Occipital lobe (tissue), 1 donor: ENCODE measurements at regions not wholly inside any gene's neighbourhood (a gene's known extent, or its start where the extent isn't known, plus 50 kb on each side); places are given as distances from the start of the nearest gene placed in this dataset.
"Not testable (repeated sequence)": the region's sequence is repeated elsewhere in the genome, so short reads cannot be mapped to it uniquely, and the experiment has no call there.

Source experiments
- DNase-seq: peaks from one replicate; lab custom pipeline; 2025; lab: John Stamatoyannopoulos, UW

GRCh38 chr19:28605501-28606268, 607.3 kb downstream of the UQCRFS1 start:
- no peak for DNase-seq

DNA sequence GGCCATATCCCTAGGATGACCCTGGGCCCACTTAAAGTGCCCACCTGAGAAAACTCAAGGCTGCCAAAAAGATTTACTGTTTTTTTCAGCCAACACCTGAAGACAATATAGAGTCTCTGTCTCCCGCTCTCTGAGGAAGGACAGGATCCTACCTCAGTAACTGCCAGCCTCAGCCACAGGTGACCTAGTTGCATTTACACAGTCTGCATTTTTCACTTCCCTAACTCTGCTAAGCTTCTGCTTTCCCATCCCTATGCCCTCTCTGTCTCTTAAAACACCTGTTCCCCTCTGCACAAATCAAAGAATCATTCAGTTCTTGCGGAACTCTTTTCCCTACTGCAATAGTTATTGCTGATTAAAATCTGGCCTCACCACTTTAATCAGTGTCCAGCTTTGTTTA, 609.5 kb downstream of the UQCRFS1 start:
- DNase-seq, result no peak

DNA sequence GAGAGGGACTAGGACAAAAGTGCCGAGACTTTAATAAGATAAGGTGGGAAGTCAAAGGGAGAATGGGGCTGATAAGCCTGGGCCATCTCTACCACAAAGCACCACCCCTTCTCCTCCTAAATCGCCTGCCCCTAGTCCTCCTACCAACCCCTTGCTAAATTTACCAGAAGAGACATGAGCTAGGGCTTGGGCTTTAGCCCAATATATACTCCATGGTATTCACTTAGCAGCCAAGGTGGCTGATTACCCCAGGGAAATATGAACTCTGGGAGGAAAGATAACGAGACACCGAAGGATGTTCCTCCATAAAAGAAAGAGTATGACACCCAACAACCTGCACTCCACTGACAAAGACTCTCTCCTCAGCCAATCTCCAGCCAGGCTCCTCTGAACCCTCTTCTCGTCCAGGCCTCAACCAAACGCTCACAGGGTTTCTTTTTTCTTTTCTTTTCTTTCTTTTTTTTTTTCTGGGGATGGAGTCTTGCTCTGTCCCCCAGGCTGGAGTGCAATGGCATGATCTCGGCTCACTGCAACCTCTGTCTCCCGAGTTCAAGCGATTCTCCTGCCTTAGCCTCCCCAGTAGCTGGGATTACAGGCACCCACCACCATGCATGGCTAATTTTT, 610.2 kb downstream of the UQCRFS1 start:
- DNase-seq, result no peak

DNA sequence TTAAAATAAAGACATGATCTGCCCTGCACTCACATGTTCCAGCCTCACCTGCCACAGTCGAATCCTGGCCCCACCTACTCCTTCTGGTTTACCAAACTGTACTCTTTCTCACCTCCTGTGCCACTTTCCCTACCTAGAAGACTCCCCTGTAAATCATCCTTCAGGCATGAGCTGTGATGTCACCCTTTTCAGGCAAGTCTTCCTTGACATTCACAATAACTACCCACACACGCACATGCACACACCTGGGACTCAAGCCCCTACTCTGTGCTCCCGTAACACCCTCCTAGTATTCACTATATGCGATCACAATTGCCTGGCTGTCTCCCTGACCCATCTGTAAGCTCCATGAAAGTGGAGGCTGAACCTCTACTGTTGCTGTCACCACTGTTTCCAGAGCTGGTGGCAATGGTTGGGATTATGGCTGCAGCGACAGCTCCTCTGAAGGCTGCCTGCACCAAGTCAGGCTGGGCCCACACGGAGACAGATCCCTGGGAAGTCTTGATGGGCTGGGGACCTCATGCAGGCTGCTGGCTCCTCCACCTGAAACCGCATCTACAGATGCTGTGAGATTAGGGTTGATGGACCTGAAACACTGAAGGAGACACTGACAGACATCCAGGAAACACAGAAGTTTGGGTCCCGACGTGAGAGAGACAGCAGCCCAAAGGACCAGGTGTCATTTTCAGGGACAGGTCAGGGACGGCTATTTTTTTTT, 611.1 kb downstream of the UQCRFS1 start:
- no peak for DNase-seq

DNA sequence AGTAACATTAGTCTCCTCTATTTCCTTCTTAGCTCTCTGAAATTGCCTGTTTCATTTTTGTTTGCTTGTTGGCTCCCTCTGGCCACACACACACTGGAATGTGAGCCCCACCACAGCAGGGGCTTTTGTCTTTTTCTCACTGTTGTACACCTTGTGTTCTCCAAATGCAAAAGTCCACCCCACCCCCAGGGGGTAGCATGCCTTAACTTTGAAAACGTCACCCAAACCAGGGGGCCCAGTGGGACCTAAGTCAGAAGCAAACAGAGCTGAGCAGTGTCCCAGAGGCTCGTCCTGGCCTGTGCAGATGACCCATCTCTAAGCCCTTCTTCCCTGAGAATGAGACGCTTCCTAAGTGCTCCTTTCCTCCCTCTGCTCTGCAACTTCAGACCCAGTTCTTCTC, 614.1 kb downstream of the UQCRFS1 start:
- DNase-seq, result no peak

DNA sequence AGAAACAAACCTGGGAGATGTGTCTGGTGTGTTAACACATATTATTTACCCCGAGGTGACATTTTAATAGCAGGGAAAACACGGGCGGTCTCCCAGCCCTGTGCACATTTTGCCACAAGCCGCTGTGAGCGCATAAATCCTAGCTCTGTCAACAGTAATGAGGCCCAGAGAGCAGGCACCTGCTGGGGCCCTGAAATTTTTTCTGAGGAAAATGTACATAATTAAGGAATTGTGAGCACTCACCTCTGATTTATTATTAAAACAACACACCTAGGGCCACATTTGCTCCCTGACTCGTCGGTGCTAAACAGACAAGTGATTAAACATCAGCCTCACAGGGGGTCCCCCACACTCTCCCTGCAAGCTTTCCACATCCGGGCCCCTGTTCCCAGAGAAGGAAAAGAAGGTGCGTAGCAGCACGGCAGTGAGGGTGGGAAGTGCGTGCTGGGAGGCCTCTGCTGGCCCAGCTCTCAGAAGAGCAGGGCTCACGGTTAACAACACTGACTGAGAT, 616.3 kb downstream of the UQCRFS1 start:
- no peak for DNase-seq

- DNase-seq, result no peak
These were observed 617.0 kb downstream of the UQCRFS1 start for GRCh38 chr19:28595722-28596480.

DNA sequence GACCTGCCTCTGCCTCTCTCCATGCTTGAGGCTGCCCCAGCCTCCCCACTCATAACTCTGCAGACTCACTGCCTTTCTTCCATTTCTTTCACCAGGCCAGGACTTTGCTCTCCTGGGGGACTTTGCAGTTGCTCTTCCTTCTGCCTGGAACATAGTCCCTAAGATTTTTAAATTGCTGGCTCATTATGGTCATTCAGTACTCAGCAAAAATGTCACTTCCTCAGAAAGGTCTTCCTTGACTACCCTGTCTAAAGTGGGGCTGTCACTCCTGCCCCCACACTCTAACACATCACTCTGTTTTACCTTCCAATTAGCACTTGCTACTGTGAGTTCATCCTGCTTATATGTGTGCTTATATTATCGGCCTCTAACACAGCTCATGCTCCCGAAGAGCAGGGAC, 618.2 kb downstream of the UQCRFS1 start:
- DNase-seq, result no peak

- DNase-seq, result not testable (repeated sequence)
These were observed 623.0 kb downstream of the UQCRFS1 start for GRCh38 chr19:28589991-28590411.

- DNase-seq, result no peak
These were observed 626.5 kb downstream of the UQCRFS1 start for GRCh38 chr19:28586474-28586873.

GRCh38 chr19:28585796-28586195, 627.2 kb downstream of the UQCRFS1 start:
- no peak for DNase-seq

DNA sequence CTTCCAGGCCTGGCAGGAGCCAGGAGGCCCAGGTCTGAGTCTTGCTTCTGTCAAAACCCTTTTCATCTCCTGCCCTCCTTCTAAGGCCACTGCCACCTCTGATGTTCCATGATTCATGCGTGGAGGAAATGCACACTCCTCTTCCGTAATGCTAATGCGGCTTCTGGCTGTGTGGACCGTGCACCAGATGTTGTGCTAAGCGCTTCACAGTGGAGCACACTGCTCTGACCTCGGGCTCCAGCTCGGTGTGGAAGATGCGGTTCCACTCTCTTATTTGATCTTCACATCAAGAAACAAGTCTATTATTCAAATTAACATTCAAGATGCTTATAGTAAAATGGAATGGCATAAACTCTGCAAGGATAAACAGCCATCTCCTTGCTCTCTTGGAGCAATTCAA, 629.2 kb downstream of the UQCRFS1 start:
- no peak for DNase-seq

- DNase-seq, result no peak
These were observed 629.7 kb downstream of the UQCRFS1 start for GRCh38 chr19:28583242-28583641.

DNA sequence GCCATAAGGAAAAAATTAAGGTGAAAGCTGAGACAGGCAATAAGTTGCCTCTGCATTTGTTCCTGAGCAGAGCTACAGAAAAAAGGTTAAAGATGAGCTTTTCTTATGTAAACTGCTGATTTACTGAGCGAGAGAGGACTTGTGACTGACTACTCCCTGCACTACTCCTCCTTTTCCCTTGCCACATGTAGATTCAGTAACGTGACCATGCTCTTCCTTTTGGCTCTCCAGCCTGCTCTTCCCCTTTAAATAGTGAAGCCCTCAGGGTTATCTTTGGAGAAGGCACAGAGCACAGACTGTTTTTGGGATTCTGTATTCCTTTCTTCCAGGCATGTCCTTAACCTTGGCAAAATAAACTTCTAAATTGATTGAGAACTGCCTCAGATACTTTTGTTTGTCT, 630.2 kb downstream of the UQCRFS1 start:
- no peak for DNase-seq

DNA sequence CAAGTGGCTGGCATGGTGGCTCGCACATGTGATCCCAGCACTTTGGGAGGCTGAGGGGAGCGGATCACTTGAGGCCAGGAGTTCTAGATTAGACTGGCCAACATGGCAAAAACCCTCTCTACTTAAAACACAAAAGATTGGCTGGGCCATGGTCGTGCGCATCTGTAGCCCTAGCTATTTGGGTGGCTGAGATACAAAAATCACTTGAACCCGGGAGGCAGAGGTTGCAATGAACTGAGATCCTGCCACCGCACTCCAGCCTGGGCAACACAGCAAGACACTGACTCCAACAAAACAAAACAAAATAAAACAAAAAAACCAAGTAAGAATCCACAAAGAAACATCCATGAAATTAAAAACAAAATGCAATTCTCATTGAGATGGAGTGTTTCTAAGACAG, 630.6 kb downstream of the UQCRFS1 start:
- DNase-seq, result no peak

DNA sequence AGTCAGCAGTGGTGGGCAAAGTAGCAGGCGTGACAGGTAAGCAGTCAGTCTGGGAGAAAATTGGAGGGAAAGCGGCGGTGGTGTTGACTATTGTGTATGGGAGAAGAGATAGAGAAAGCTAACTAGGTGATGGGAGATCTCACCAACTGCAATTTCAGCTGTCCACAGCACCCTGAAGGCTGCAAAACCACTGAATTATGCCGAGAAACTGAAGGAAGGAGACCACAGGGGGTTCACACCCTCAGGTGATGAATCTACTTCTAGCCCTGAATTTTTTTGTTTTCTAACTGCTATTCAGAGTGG, 631.5 kb downstream of the UQCRFS1 start:
- DNase-seq, result no peak

DNA sequence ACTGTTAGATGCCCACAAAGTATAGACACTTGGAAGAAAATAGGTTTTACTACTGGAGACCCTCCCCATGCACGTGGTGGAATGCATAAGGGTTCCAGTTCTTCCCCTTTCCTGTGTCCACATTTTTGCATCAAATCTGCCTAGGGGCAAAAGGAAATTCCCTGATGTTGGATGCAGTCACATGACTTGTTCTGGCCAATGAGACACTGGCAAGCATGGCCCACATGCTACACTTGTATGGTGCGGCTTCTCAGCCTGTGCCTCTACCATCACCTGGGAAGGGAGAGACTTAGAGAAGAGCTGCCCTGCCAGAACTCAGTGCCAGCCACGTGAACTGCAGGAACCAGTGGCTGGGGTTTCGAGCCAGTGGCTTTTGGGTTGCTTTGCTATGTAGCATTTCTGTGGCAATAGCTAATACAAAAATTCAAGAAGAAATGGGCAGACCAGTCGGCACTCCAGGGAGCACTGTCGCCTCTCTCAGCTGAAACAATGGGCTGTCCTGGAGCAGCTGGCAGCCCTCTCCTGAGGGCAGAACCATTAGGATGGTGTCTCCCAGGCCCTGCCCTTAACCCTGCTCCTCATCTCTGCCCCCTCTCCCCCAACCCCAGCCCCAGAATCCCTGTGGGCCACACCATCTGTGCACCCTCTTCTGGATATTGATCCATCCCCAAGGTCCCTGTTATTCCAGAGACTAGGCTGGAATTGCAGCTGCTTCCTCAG, 634.0 kb downstream of the UQCRFS1 start:
- no peak for DNase-seq

DNA sequence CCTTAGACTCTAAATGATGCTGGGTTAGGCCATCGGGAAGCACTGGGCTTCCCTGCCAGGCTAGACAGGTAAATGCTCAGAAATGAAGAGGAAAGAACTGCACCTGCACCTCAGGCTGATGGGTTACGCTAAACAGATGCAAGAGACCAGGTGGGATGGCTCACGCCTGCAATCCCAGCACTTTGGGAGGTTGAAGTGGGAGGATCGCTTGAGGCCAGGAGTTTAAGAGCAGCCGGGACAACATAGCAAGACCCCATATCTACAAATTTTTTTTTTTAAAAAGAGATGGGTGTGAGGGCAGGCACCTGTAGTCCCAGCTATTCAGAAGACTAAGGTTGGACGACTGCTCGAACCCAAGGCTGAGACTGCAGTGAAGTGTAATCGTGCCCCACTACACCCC, 634.7 kb downstream of the UQCRFS1 start:
- no peak for DNase-seq

DNA sequence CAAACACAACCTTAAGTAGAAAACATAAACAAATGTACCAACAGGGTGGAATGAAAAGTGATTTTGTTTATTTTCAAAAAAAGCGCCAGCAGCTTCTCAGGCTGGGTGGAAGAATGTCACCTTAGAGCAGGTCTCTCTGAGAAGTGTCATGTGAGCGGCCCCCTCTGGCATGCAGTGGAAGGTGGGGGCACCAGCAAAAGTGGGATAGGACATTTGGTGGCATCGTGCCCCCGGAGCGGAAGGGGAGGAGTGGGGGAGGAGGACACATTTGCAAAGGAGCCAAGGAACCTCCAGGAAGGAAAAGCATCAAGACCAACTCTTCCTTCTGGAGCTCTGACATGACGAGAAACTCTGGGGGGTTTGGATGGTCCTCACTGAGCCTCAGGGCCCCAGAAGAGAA, 635.3 kb downstream of the UQCRFS1 start:
- DNase-seq, result no peak

- no peak for DNase-seq
These were observed 635.7 kb downstream of the UQCRFS1 start for GRCh38 chr19:28577233-28577632.

DNA sequence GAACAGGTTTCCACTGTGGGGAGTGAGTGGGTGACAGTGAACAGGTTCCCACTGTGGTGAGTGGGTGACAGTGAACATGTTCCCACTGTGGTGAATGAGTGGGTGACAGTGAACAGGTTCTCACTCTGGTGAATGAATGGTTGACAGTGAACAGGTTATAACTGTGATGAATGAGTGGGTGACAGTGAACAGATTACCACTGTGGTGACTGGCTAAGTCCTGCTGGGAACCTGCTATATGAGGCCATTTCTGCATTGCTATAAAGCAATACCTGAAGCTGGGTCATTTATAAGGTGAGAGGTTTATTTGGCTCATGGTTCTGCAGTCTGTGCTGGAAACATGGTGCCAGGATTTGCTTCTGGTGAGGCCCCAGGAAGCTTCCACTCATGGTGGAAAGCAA, 637.1 kb downstream of the UQCRFS1 start:
- no peak for DNase-seq
